Testis (tissue), 2 donors: ENCODE measurements at regions not wholly inside any gene's neighbourhood (a gene's known extent, or its start where the extent isn't known, plus 50 kb on each side); places are given as distances from the start of the nearest gene placed in this dataset.

Source experiments
- DNase-seq: peaks from one replicate; pipeline ENCODE4 v3.0.0-alpha.2; 2019
- H3K27ac ChIP-seq, 2 donors: fragments of 200-600 bp; sonication (generic); one replicate each; pipeline ENCODE4 v1.5.1; 2019
- H3K27me3 ChIP-seq: fragments of 200-600 bp; sonication (generic); one replicate; pipeline ENCODE4 v1.5.1; 2019
- H3K36me3 ChIP-seq: fragments of 200-600 bp; sonication (generic); one replicate; pipeline ENCODE4 v1.5.1; 2017; ENCODE audit warnings: low read depth; ENCODE audit errors: missing control alignments
- H3K4me1 ChIP-seq: fragments of 200-600 bp; sonication (generic); one replicate; pipeline ENCODE4 v1.5.1; 2019
- H3K4me3 ChIP-seq, 2 donors: fragments of 200-600 bp; sonication (generic); one replicate each; pipeline ENCODE4 v1.5.1; 2017 to 2019
- H3K9me3 ChIP-seq: fragments of 200-600 bp; sonication (generic); one replicate; pipeline ENCODE4 v1.5.1; 2017
- CTCF ChIP-seq, 3 experiments: fragments of 450-650 bp in 2 of 3; fragments of 200-600 bp in 1 of 3; sonication (generic) in 1 of 3; IDR thresholded peaks; one replicate each; pipeline ENCODE4 v1.5.1; 2016 to 2019; ENCODE audit warnings: antibody characterized with exemption in 3 of 3, mild to moderate bottlenecking in 2 of 3, moderate library complexity in 1 of 3
- POLR2A ChIP-seq: fragments of 450-650 bp; IDR thresholded peaks from one replicate; pipeline ENCODE4 v1.6.1; 2017; ENCODE audit warnings: antibody characterized with exemption, mild to moderate bottlenecking, moderate library complexity
- WGBS, 2 donors: methylation state at CpG; one replicate each; pipeline ENCODE4 v1.1.5; 2018; 5-methylcytosine and 5-hydroxymethylcytosine counted together
- intact Hi-C: fragments of 100-400 bp; cut with DNase I; formaldehyde crosslinking; loops from one replicate; pipeline ENCODE4 v1.15.1; 2023; ENCODE audit warnings: low total_unique reads

- H3K9me3 ChIP-seq = no peaks in the 10 kb centered on the region
- H3K36me3 ChIP-seq = no peaks in the 10 kb centered on the region
- intact Hi-C loops = no loop called here
- no peaks in the 10 kb centered on the region for H3K4me1 ChIP-seq
- no peak for DNase-seq
- H3K4me3 ChIP-seq = no peak overlapping the region
- TF ChIP-seq CTCF (IDR thresholded peaks at IDR 0.05) = no peak
- TF ChIP-seq POLR2A = no peak
- H3K27ac ChIP-seq = no peak overlapping the region
- no peaks in the 10 kb centered on the region for H3K27me3 ChIP-seq
- WGBS, 2 donors = 89 to 96% methylated on average over 1 of the region's 1 CpG
Measured at GRCh38 chr4:148757171-148757570, 315.0 kb upstream of the NR3C2 start.

- WGBS, 2 donors = 90 to 98% methylated on average over 3 of the region's 3 CpGs
- H3K4me1 ChIP-seq = no peaks in the 10 kb centered on the region
- no peaks in the 10 kb centered on the region for H3K36me3 ChIP-seq
- H3K27ac ChIP-seq = no peak overlapping the region
- no peaks in the 10 kb centered on the region for H3K27me3 ChIP-seq
- H3K4me3 ChIP-seq = no peak overlapping the region
- intact Hi-C loops = no loop called here
- TF ChIP-seq CTCF (IDR thresholded peaks at IDR 0.05) (no peak), POLR2A (no peak)
- no peak for DNase-seq
- no peaks in the 10 kb centered on the region for H3K9me3 ChIP-seq
Measured at GRCh38 chr4:148749403-148749802, 307.2 kb upstream of the NR3C2 start.

- intact Hi-C loops = no loop called here
- Histone ChIP-seq H3K9me3 (no peaks in the 10 kb centered on the region), H3K4me1 (no peaks in the 10 kb centered on the region), H3K36me3 (no peaks in the 10 kb centered on the region), H3K27ac (no peak overlapping the region), H3K4me3 (no peak overlapping the region), H3K27me3 (no peaks in the 10 kb centered on the region)
- TF ChIP-seq CTCF (IDR thresholded peaks at IDR 0.05) (no peak), POLR2A (no peak)
- DNase-seq = no peak
- WGBS, 2 donors = 39 to 67% methylated on average over 4 of the region's 4 CpGs
Measured at GRCh38 chr4:148747721-148748268, 305.6 kb upstream of the NR3C2 start.

DNA sequence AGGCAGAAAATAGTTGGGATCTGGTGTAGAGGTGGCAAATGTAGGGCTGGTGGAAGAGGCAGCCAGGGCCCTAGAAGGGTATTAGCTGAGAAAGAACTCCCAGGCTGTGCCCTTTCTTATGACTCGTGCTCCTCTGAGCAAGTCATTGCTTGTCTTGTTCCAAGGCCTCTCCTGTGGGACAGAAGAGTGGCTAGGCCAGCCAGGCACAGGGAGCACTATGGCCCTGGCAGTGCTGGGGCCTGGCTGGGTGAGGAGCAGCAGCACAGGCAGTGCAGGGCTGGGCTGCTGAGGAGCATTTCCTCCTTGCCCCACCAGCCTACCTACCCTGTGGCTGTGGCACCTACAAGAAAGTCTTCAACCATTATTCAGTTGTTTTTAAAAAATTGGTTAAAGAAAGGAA, 298.5 kb upstream of the NR3C2 start:
- Histone ChIP-seq H3K27ac (no peak overlapping the region), H3K27me3 (no peaks in the 10 kb centered on the region), H3K9me3 (no peaks in the 10 kb centered on the region), H3K4me1 (no peaks in the 10 kb centered on the region), H3K4me3 (no peak overlapping the region), H3K36me3 (no peaks in the 10 kb centered on the region)
- no peak for TF ChIP-seq POLR2A
- TF ChIP-seq CTCF (IDR thresholded peaks at IDR 0.05) = no peak
- intact Hi-C loops = no loop called here
- 50 to 74% methylated on average over 1 of the region's 1 CpG for WGBS, 2 donors
- no peak for DNase-seq

GRCh38 chr4:148737061-148737770, 295.0 kb upstream of the NR3C2 start:
- no peaks in the 10 kb centered on the region for H3K9me3 ChIP-seq
- no peaks in the 10 kb centered on the region for H3K36me3 ChIP-seq
- intact Hi-C loops = no loop called here
- H3K4me3 ChIP-seq = no peak overlapping the region
- H3K27me3 ChIP-seq = no peaks in the 10 kb centered on the region
- DNase-seq = no peak
- TF ChIP-seq POLR2A (no peak), CTCF (IDR thresholded peaks at IDR 0.05) (no peak)
- WGBS, 2 donors = 51 to 55% methylated on average over 2 of the region's 2 CpGs
- no peak overlapping the region for H3K27ac ChIP-seq
- H3K4me1 ChIP-seq = no peaks in the 10 kb centered on the region
